SU-DHL-6 (cell line): ENCODE measurements at regions not wholly inside any gene's neighbourhood (a gene's known extent, or its start where the extent isn't known, plus 50 kb on each side); places are given as distances from the start of the nearest gene placed in this dataset.

Experiments used
- H2AFZ ChIP-seq: fragments of 200-600 bp; sonication (generic); 2 replicates; pipeline ENCODE4 v1.6.1; 2014; ENCODE audit warnings: low read depth, mild to moderate bottlenecking, moderate library complexity, mixed read lengths, antibody characterized with exemption, low read length; ENCODE audit not compliant: severe bottlenecking
- H3F3A ChIP-seq: fragments of 200-600 bp; shearing (Covaris generic); 2 replicates; pipeline ENCODE4 v1.6.0; 2016; ENCODE audit warnings: antibody characterized with exemption, mild to moderate bottlenecking; ENCODE audit not compliant: insufficient read depth
- H3K27ac ChIP-seq: fragments of 200-600 bp; sonication (generic); 2 replicates; pipeline ENCODE4 v1.5.1; 2016; ENCODE audit warnings: low read depth, mild to moderate bottlenecking, low read length, moderate library complexity, mixed read lengths
- H3K27me3 ChIP-seq: fragments of 200-600 bp; sonication (generic), shearing (Covaris generic); 2 replicates; pipeline ENCODE4 v1.6.0; 2014; ENCODE audit warnings: mild to moderate bottlenecking, low read length
- H3K36me3 ChIP-seq: fragments of 200-600 bp; sonication (generic); 2 replicates; pipeline ENCODE4 v1.6.1; 2014; ENCODE audit warnings: mild to moderate bottlenecking, low read length, mixed read lengths
- H3K4me2 ChIP-seq: fragments of 300-600, 200-600 bp; shearing (Covaris generic), sonication (generic); 2 replicates; pipeline ENCODE4 v1.6.0; 2014; ENCODE audit warnings: low read length, low read depth, mild to moderate bottlenecking; ENCODE audit not compliant: poor library complexity, severe bottlenecking
- H3K4me3 ChIP-seq: fragments of 200-600 bp; sonication (generic); 2 replicates; pipeline ENCODE4 v1.5.1; 2014; ENCODE audit warnings: antibody characterized with exemption, low read length, mild to moderate bottlenecking, mixed read lengths; ENCODE audit not compliant: insufficient read depth, poor library complexity, severe bottlenecking
- H3K79me2 ChIP-seq: fragments of 200-600 bp; sonication (generic); 2 replicates; pipeline ENCODE4 v1.6.1; 2014; ENCODE audit warnings: mild to moderate bottlenecking, low read length, moderate library complexity; ENCODE audit not compliant: insufficient read depth
- H3K9ac ChIP-seq: fragments of 200-600 bp; sonication (generic); 2 replicates; pipeline ENCODE4 v1.7.0; 2014; ENCODE audit warnings: mild to moderate bottlenecking, low read length
- H3K9me2 ChIP-seq: fragments of 200-600 bp; sonication (generic); replicated peaks from 2 replicates; pipeline ENCODE4 v1.6.1; 2014; ENCODE audit warnings: low read length; ENCODE audit not compliant: insufficient read depth
- H3K9me3 ChIP-seq: fragments of 200-600 bp; sonication (generic); 2 replicates; pipeline ENCODE4 v1.6.1; 2014; ENCODE audit warnings: low read length, mixed read lengths; ENCODE audit not compliant: insufficient read depth
- H4K20me1 ChIP-seq: fragments of 200-600 bp; sonication (generic); 2 replicates; pipeline ENCODE4 v1.6.1; 2014; ENCODE audit warnings: low read depth, mild to moderate bottlenecking, antibody characterized with exemption, low read length, moderate library complexity, mixed read lengths
- EZH2phosphoT487 ChIP-seq: fragments of 200-600 bp; sonication (generic), shearing (Covaris generic); conservative IDR thresholded peaks from 2 replicates; pipeline ENCODE4 v1.6.1; 2018; ENCODE audit warnings: mild to moderate bottlenecking, antibody characterized with exemption, low read length, moderate library complexity, mixed read lengths
- TF ChIP-seq, protein P1 (sequence below): fragments of 200-600 bp; sonication (generic); IDR thresholded peaks from one replicate; pipeline ENCODE4 v1.5.1; 2017; ENCODE audit warnings: antibody characterized with exemption, mild to moderate bottlenecking, low read length, moderate library complexity; ENCODE audit not compliant: insufficient read depth, poor library complexity, severe bottlenecking

DNA sequence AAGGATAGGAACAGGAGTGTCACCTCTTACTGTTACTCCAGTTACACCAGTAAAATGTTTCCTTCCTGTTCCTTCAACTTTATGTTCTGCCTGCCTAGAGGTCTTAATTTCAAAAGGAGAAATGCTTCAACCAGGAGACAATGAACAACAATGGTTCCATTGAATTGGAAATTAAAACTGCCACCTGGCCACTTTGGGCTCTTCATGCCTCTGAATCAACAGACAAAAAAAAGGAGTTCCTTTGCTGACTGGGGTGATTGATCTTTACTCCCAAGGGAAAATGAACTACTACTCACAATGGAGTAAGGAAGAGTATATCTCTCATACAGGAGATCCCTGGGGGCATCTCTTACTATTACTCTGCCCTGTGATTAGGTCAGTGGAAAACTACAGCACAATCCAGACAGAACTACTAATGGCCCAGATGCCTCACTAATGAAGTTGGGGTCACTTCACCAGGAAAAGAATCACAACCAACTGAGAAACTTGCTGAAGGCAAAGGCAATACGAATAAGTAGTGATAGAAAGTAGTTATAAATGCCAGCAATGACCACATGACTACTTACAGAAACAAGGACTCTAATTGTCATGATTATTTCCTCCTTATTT lies 76.6 kb upstream of the PRDX6 start:
- Histone ChIP-seq H3K79me2 (no peaks in the 10 kb centered on the region), H3K9me2 (no peaks in the 10 kb centered on the region), H3K4me3 (no peak overlapping the region), H3F3A (no peaks in the 10 kb centered on the region), H3K9me3 (no peaks in the 10 kb centered on the region), H3K27ac (no peak overlapping the region), H3K9ac (no peak overlapping the region), H3K36me3 (no peaks in the 10 kb centered on the region), H2AFZ (no peak overlapping the region), H3K27me3 (no peaks in the 10 kb centered on the region), H4K20me1 (no peaks in the 10 kb centered on the region), H3K4me2 (no peak overlapping the region)
- TF ChIP-seq, protein P1, sequence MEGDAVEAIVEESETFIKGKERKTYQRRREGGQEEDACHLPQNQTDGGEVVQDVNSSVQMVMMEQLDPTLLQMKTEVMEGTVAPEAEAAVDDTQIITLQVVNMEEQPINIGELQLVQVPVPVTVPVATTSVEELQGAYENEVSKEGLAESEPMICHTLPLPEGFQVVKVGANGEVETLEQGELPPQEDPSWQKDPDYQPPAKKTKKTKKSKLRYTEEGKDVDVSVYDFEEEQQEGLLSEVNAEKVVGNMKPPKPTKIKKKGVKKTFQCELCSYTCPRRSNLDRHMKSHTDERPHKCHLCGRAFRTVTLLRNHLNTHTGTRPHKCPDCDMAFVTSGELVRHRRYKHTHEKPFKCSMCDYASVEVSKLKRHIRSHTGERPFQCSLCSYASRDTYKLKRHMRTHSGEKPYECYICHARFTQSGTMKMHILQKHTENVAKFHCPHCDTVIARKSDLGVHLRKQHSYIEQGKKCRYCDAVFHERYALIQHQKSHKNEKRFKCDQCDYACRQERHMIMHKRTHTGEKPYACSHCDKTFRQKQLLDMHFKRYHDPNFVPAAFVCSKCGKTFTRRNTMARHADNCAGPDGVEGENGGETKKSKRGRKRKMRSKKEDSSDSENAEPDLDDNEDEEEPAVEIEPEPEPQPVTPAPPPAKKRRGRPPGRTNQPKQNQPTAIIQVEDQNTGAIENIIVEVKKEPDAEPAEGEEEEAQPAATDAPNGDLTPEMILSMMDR: no peak
- no peak for TF ChIP-seq EZH2phosphoT487

DNA sequence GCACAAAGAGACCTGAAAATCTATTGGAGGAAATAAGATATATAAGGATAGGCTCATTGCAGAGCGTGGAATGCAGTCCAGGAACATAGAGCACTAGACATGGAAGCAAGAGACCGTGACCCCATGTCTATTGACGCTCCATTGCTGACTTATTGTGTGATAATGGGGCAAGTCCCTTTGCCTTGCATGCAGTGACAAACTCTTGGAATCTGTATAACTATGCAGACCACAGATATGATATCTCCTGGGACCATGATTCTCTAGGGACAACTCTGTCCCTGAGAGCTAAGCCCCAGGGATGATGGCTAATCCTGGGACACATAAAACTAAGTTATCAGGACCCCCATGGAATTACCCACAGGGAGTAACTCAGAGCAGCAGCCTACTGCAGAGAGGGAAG lies 73.1 kb upstream of the PRDX6 start:
- no peak overlapping the region for H3K4me3 ChIP-seq
- peaks cover 8% of the 10 kb centered on the region; the same call in 1 of the 2 replicates for H3F3A ChIP-seq
- no peaks in the 10 kb centered on the region for H4K20me1 ChIP-seq
- H2AFZ ChIP-seq: no peak overlapping the region
- no peak for TF ChIP-seq EZH2phosphoT487
- TF ChIP-seq, protein P1: no peak
- no peaks in the 10 kb centered on the region for H3K27me3 ChIP-seq
- H3K36me3 ChIP-seq: no peaks in the 10 kb centered on the region
- no peaks in the 10 kb centered on the region for H3K79me2 ChIP-seq
- no peaks in the 10 kb centered on the region for H3K9me2 ChIP-seq
- H3K9ac ChIP-seq: no peak overlapping the region
- H3K27ac ChIP-seq: no peak overlapping the region
- H3K9me3 ChIP-seq: no peaks in the 10 kb centered on the region
- H3K4me2 ChIP-seq: no peak overlapping the region

DNA sequence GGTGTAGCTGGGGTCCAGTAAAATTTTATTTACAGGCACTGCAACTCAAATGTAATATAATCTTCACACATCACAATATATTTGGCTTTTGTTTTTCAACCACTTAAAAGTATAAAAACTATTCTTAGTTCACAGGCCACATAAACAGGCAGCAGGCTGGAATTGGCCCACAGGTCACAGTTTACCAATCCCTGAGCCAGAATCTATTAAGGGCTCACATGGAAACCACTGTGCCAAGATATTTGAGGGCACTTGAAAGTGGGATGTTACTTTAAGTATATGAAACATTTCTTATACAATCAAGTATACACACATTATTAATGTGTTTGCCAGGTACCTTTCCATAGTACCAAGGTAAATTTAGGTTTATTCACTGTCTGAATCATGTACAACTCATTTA lies 71.9 kb upstream of the PRDX6 start:
- H3K4me3 ChIP-seq: no peak overlapping the region
- no peaks in the 10 kb centered on the region for H3K9me2 ChIP-seq
- no peak for TF ChIP-seq EZH2phosphoT487
- TF ChIP-seq, protein P1: no peak
- H3K9ac ChIP-seq: no peak overlapping the region
- H3K36me3 ChIP-seq: no peaks in the 10 kb centered on the region
- no peaks in the 10 kb centered on the region for H3K9me3 ChIP-seq
- H2AFZ ChIP-seq: no peak overlapping the region
- H3K79me2 ChIP-seq: no peaks in the 10 kb centered on the region
- no peaks in the 10 kb centered on the region for H4K20me1 ChIP-seq
- no peaks in the 10 kb centered on the region for H3K27me3 ChIP-seq
- no peak overlapping the region for H3K27ac ChIP-seq
- H3F3A ChIP-seq: peaks cover 21% of the 10 kb centered on the region
- H3K4me2 ChIP-seq: no peak overlapping the region
